ENCODE measurements at regions not wholly inside any gene's neighbourhood (a gene's known extent, or its start where the extent isn't known, plus 50 kb on each side); places are given as distances from the start of the nearest gene placed in this dataset.

- no peak for FAIRE-seq
These were observed 49.7 kb downstream of the GLI2 start for GRCh38 chr2:120785228-120785966.

GRCh38 chr2:120786038-120786960 is 50.6 kb downstream of the GLI2 start:
- FAIRE-seq: no peak

- no peak for FAIRE-seq
These were observed 51.6 kb downstream of the GLI2 start for GRCh38 chr2:120787111-120787821.

GRCh38 chr2:120787822-120788700 is 52.4 kb downstream of the GLI2 start:
- FAIRE-seq: no peak

- FAIRE-seq: no peak
These were observed 55.7 kb downstream of the GLI2 start for GRCh38 chr2:120791243-120791961.

- FAIRE-seq: no peak
These were observed 56.3 kb downstream of the GLI2 start for GRCh38 chr2:120791962-120792297.

- FAIRE-seq: no peak
These were observed 58.2 kb downstream of the GLI2 start for GRCh38 chr2:120793682-120794403.

GRCh38 chr2:120794716-120795115 is 59.0 kb downstream of the GLI2 start:
- FAIRE-seq: no peak

- no peak for FAIRE-seq
These were observed 60.4 kb downstream of the GLI2 start for GRCh38 chr2:120796094-120796493.

- FAIRE-seq: no peak
These were observed 62.0 kb downstream of the GLI2 start for GRCh38 chr2:120797421-120798221.

- no peak for FAIRE-seq
These were observed 63.0 kb downstream of the GLI2 start for GRCh38 chr2:120798567-120799247.

- no peak for FAIRE-seq
These were observed 66.5 kb downstream of the GLI2 start for GRCh38 chr2:120802158-120802557.

- FAIRE-seq: no peak
These were observed 67.3 kb downstream of the GLI2 start for GRCh38 chr2:120802867-120803484.

- FAIRE-seq: no peak
These were observed 68.2 kb downstream of the GLI2 start for GRCh38 chr2:120803764-120804335.

GRCh38 chr2:120804459-120804858 is 68.8 kb downstream of the GLI2 start:
- no peak for FAIRE-seq

- no peak for FAIRE-seq
These were observed 69.3 kb downstream of the GLI2 start for GRCh38 chr2:120805011-120805410.

GRCh38 chr2:120805602-120806001 is 69.9 kb downstream of the GLI2 start:
- no peak for FAIRE-seq

GRCh38 chr2:120807751-120808150 is 72.1 kb downstream of the GLI2 start:
- no peak for FAIRE-seq

GRCh38 chr2:120809151-120809550 is 73.5 kb downstream of the GLI2 start:
- FAIRE-seq: no peak
